GM21529 (cell line): ENCODE measurements at regions not wholly inside any gene's neighbourhood (a gene's known extent, or its start where the extent isn't known, plus 50 kb on each side); places are given as distances from the start of the nearest gene placed in this dataset.
"Not testable (repeated sequence)": the region's sequence is repeated elsewhere in the genome, so short reads cannot be mapped to it uniquely, and the experiment has no call there.

Experiments
- ATAC-seq: cut with Tn5 transposase; IDR thresholded peaks from one replicate; pipeline ENCODE4 v1.9.1; 2021; ENCODE audit not compliant: unreplicated experiment

GRCh38 chr5:163330723-163331668, 106.4 kb upstream of the CCNG1 start:
- ATAC-seq = no peak

GRCh38 chr5:163336074-163336473, 101.3 kb upstream of the CCNG1 start:
- ATAC-seq = not testable (repeated sequence)

- no peak for ATAC-seq
These were observed 98.2 kb upstream of the CCNG1 start for GRCh38 chr5:163339148-163339547.

- ATAC-seq = not testable (repeated sequence)
These were observed 97.0 kb upstream of the CCNG1 start for GRCh38 chr5:163340378-163340777.

GRCh38 chr5:163342306-163342705, 95.1 kb upstream of the CCNG1 start:
- ATAC-seq = no peak

GRCh38 chr5:163345216-163345615, 92.2 kb upstream of the CCNG1 start:
- ATAC-seq = no peak

GRCh38 chr5:163347671-163348070, 89.7 kb upstream of the CCNG1 start:
- ATAC-seq = peak; percentile 82

DNA sequence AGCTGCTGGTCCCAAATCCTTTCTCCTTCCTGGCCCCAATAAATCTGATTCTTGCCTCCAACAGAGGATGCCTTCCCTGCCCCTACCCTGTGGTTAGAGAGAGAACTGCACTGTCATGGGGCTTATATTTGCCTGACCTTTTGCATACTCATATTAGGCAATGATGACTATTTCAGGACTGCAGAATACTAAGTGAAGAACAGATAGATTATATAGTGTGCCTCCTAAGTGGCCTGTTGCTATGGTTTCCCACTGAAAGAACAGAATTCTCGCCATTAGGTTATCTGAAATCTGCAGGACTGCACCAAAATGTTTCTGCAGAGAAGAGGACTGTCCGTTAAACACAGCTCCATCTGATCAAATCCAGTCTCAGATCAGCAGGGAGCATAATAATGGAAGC, 87.3 kb upstream of the CCNG1 start:
- no peak for ATAC-seq

DNA sequence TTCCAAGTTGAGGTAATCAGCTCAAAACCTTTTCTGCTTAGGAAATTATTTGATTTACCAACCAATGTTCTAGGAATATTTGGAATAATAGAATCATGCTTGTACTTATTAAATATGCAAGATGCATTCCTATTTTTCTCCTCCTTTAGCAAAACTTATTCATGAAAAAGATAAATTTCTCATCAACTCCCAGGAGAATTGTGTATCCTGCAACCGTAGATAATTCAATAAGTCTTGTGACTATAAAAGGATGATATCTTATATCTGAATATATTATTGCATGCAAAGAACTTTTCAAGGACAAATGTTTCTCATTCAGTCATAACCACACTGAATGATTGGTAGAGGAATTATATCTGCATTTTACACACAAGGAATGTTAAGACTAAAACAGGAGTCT, 84.9 kb upstream of the CCNG1 start:
- ATAC-seq = no peak

- not testable (repeated sequence) for ATAC-seq
These were observed 81.6 kb upstream of the CCNG1 start for GRCh38 chr5:163355811-163356210.

GRCh38 chr5:163357636-163358035, 79.8 kb upstream of the CCNG1 start:
- ATAC-seq = no peak

- ATAC-seq = no peak
These were observed 76.7 kb upstream of the CCNG1 start for GRCh38 chr5:163360656-163361055.

DNA sequence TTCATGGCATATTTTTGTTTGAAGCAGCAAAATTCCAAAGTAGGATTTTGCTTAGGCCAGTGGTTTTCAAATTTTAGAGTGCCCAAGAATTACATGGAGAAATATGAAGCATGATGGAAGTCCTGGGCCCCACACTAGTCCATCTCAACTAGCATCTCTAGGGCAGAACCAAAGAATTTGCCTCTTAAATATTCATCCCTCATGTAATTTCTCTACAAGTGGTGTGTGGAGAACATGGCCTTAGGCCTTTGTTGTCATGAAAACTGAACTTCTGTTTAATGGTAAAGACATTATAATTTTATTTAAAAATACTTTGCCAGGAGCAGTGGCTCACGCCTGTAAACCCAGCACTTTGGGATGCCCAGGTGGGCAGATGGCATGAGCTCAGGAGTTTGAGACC, 75.9 kb upstream of the CCNG1 start:
- no peak for ATAC-seq

DNA sequence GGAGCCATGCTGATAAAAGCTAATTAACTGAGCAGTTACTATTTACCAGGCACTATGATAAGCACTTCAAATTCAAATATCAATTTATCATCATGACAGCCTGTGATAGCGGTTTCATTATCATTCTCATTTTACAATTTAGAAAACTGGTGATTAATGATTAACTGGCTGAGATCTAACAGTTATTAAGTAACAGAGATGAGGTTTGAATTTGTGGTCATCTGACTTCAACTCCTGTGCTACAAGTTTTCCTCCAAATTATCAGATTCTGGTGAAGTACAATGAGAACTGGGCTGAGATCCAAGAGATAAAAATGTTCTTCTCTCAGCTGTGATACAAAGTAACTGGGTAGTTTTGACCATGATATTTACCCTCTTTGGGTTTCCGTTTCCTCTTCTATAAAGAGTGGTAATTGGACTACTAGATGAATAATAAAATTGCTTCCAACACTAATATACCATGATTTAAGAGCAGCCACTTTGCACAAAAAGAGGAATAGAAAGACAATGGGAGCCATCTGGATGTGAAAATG, 74.5 kb upstream of the CCNG1 start:
- no peak for ATAC-seq

DNA sequence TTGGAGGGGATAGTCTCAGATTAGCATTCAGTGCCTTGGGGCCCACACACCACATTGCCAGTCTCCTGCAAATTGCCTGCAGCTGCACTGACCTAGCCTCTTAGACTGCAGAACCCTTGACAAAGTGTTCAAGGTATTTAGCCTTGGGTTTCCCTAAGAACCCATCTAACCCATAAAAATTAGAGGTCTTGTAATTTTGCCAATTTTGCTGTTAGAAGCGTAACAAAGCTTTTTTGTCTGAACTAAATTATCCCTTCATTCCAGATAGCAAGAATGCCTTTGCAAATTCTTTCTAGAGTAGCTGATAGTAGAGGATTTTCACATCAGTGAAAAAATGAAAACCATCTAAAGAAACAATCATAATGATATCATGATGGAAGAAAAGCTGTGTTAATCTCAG, 74.0 kb upstream of the CCNG1 start:
- no peak for ATAC-seq

DNA sequence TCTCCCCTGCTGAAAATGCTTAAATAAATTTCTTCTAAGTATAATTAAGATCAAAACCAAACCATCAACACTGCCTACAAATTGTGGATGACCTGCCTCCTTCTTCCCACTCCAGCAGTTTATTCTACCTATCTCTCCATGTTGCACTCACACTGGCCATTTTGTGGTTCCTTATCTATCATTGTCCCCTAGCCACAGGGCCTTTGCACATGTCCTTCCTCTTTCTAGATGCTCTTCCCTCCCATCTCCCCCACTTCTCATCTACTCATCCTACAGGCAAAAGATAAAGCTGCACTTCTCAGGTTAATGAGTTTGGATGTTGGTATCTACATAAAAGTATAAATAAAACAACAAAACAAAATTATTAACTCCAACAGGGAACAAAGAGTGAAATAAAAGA, 70.6 kb upstream of the CCNG1 start:
- ATAC-seq = no peak

DNA sequence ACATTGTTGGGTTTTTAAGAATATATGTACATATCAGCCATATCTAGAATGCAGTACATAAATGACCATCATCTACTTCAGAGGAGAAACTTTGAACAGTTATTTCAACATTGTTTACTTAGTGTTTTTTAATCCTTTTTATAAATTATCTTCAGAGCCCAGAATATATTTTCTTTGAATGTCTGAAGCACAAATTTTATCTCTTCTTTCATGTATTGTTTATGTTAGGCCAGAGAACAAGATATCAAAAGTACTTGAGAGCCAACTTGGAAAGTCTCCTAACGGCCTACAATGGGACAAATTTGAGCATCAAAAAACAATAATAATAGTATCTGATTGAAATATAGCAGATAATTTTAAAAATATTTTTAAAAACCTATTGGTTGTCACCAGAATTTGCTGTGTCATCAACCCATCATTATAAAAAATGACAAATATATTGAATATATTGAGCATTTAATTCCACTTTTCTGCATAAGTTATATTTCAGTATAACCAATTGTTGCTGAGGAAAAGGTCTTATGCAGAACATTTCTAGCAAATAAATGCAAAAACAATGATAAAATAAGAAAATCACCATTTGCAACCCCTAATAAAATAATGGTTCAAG, 67.5 kb upstream of the CCNG1 start:
- ATAC-seq = no peak

DNA sequence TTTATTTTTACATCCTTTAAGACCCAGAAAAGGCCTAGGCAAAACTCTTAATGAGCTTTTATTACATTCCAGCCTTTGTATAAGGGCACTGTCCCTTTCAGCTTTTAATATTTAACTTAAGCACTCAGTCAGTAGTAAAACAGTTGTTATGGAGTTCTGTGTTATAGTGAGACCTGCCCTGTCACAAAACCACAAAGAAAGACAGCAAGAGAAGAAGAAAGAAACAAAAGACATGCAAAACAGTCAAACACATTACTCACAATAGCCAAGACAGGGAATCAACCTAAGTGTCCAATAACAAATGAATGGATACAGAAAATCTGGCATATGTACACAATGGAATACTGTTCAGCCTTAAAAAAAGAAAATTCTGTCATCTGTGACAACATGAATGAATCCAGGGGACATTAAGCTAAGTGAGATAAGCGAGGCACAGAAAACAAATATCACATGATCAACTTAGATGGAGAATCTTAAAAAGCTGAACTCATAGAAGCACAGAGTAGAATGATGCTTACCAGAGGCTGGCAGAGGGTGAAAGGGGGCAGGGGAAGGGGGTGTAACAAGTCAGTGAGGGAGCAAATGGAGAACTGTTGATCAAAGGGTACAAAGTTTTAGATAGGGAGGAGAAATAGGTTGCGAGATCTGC, 63.8 kb upstream of the CCNG1 start:
- ATAC-seq = no peak

- ATAC-seq = no peak
These were observed 59.4 kb upstream of the CCNG1 start for GRCh38 chr5:163377982-163378381.

GRCh38 chr5:163379298-163380155, 57.9 kb upstream of the CCNG1 start:
- no peak for ATAC-seq

- no peak for ATAC-seq
These were observed 55.6 kb upstream of the CCNG1 start for GRCh38 chr5:163381832-163382231.
